Stimulated activated CD4-positive, alpha-beta T cell treated with anti-CD3 and anti-CD28 coated beads, Interleukin-4, amount 100 ng/mL, for 24 hours (primary cell): ENCODE measurements at regions not wholly inside any gene's neighbourhood (a gene's known extent, or its start where the extent isn't known, plus 50 kb on each side); places are given as distances from the start of the nearest gene placed in this dataset.

Source experiments
- DNase-seq: peaks from one replicate; pipeline ENCODE4 v3.0.0-alpha.2; 2020

GRCh38 chr17:56740481-56740880 is 93.2 kb downstream of the C17orf67 start:
- no peak for DNase-seq
